Endothelial cell of umbilical vein (primary cell): ENCODE measurements at regions not wholly inside any gene's neighbourhood (a gene's known extent, or its start where the extent isn't known, plus 50 kb on each side); places are given as distances from the start of the nearest gene placed in this dataset.

Source experiments
- EZH2 ChIP-seq: IDR thresholded peaks from 2 replicates; pipeline ENCODE4 v1.6.1; 2012; ENCODE audit warnings: borderline replicate concordance, low read depth, mild to moderate bottlenecking, moderate library complexity, low read length, inconsistent platforms; ENCODE audit not compliant: severe bottlenecking
- FOS ChIP-seq: IDR thresholded peaks from 2 replicates; pipeline ENCODE4 v1.6.1; 2011; ENCODE audit warnings: mild to moderate bottlenecking, low read length, moderate library complexity, borderline replicate concordance; ENCODE audit not compliant: insufficient read depth
- GATA2 ChIP-seq: IDR thresholded peaks from 2 replicates; pipeline ENCODE4 v1.7.0; 2011; ENCODE audit warnings: low read depth, mild to moderate bottlenecking, moderate library complexity, mixed read lengths, low read length; ENCODE audit not compliant: insufficient read length, insufficient read depth
- JUN ChIP-seq: IDR thresholded peaks from 2 replicates; pipeline ENCODE4 v1.6.1; 2011; ENCODE audit warnings: borderline replicate concordance, low read depth; ENCODE audit not compliant: insufficient read length, insufficient read depth
- MAX ChIP-seq: IDR thresholded peaks from 2 replicates; pipeline ENCODE4 v1.6.1; 2011; ENCODE audit not compliant: insufficient read depth, insufficient read length
- POLR2A ChIP-seq: IDR thresholded peaks from 2 replicates; pipeline ENCODE4 v1.6.1; 2012; ENCODE audit warnings: low read depth, mild to moderate bottlenecking, control low read depth, low read length
- POLR2AphosphoS5 ChIP-seq: IDR thresholded peaks from 2 replicates; pipeline ENCODE4 v1.6.1; 2012; ENCODE audit warnings: low read depth, mild to moderate bottlenecking, control low read depth, low read length, moderate library complexity; ENCODE audit not compliant: insufficient read depth
- TF ChIP-seq, protein P1 (sequence below), 2 donors: IDR thresholded peaks; 1 replicate in 1 of 2; 2 replicates in 1 of 2; pipeline ENCODE4 v1.5.1; 2011; ENCODE audit warnings: low read length in 2 of 2, mild to moderate bottlenecking in 2 of 2, moderate library complexity in 2 of 2, control low read depth in 1 of 2, inconsistent platforms in 1 of 2, low read depth in 1 of 2; ENCODE audit not compliant: insufficient read depth in 1 of 2; ENCODE audit errors: extremely low read depth in 1 of 2

- no peak for TF ChIP-seq POLR2AphosphoS5
- TF ChIP-seq, protein P1, sequence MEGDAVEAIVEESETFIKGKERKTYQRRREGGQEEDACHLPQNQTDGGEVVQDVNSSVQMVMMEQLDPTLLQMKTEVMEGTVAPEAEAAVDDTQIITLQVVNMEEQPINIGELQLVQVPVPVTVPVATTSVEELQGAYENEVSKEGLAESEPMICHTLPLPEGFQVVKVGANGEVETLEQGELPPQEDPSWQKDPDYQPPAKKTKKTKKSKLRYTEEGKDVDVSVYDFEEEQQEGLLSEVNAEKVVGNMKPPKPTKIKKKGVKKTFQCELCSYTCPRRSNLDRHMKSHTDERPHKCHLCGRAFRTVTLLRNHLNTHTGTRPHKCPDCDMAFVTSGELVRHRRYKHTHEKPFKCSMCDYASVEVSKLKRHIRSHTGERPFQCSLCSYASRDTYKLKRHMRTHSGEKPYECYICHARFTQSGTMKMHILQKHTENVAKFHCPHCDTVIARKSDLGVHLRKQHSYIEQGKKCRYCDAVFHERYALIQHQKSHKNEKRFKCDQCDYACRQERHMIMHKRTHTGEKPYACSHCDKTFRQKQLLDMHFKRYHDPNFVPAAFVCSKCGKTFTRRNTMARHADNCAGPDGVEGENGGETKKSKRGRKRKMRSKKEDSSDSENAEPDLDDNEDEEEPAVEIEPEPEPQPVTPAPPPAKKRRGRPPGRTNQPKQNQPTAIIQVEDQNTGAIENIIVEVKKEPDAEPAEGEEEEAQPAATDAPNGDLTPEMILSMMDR (IDR thresholded peaks at IDR 0.05; ENCODE audit: extremely low read depth in 1 of 2, insufficient read depth in 1 of 2, low read depth in 1 of 2, low read length in 2 of 2) = no peak
- TF ChIP-seq JUN = no peak
- no peak for TF ChIP-seq EZH2
- no peak for TF ChIP-seq FOS
- TF ChIP-seq POLR2A = no peak
- no peak for TF ChIP-seq MAX
- no peak for TF ChIP-seq GATA2
Measured at GRCh38 chr17:5800131-5800530, 215.8 kb upstream of the NLRP1 start.
